ENCODE measurements at regions not wholly inside any gene's neighbourhood (a gene's known extent, or its start where the extent isn't known, plus 50 kb on each side); places are given as distances from the start of the nearest gene placed in this dataset.

GRCh38 chr3:83033133-83033532, 1271.7 kb upstream of the GBE1 start:
- Mint-ChIP-seq H3K36me3 (ENCODE audit: low read depth) (no peaks in the 10 kb centered on the region), H3K9me3 (no peaks in the 10 kb centered on the region), H3K27ac (no peak overlapping the region), H3K27me3 (no peaks in the 10 kb centered on the region), H3K4me1 (ENCODE audit: low read depth) (no peaks in the 10 kb centered on the region), H3K4me3 (no peak overlapping the region)

DNA sequence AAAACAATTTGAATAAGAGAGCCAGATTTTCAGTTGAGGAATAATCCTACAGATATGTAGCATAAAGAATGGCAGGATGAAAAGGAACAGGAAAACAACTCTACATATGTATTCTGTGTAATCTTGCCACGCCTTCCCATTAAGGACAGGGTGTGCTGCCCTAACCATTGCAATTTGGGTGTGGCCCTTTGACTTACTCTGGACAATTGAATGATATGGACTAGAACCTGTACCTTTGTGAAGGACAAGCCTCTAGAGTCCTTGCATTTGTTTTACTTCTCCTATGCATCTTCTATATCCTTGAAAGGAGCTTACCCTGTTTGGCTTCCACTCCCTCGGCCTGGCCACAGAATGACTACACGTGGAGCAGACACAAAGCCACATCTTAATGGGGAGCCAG, 1261.6 kb upstream of the GBE1 start:
- H3K4me1 Mint-ChIP-seq (ENCODE audit: low read depth): no peaks in the 10 kb centered on the region

DNA sequence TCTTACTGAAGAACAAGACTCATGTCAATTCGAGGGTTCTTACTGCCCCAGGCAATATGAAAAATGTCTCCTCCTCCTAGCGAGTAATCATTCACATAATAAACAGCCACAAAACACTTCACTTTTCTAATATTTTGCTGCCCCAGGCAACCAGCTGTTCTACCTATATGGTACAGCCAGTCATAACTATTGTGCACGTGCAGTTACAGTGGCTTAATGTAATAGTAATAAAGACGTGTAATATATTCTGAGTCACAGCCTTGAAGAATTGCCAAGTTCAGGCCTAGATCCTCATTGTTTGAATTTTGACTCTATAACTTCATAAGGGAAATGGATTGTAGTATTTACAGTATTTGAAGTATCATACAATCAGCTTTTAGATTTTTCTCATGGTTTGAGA, 1250.0 kb upstream of the GBE1 start:
- Mint-ChIP-seq H3K4me3 (no peak overlapping the region), H3K36me3 (ENCODE audit: low read depth) (no peaks in the 10 kb centered on the region)

More for the DNA sequence above, 1261.6 kb upstream of the GBE1 start:
- no peaks in the 10 kb centered on the region for H3K36me3 Mint-ChIP-seq (ENCODE audit: low read depth)
- peaks cover 6% of the 10 kb centered on the region for H3K9me3 Mint-ChIP-seq
- no peaks in the 10 kb centered on the region for H3K27me3 Mint-ChIP-seq
- H3K27ac Mint-ChIP-seq: no peak overlapping the region
- H3K4me3 Mint-ChIP-seq: no peak overlapping the region

DNA sequence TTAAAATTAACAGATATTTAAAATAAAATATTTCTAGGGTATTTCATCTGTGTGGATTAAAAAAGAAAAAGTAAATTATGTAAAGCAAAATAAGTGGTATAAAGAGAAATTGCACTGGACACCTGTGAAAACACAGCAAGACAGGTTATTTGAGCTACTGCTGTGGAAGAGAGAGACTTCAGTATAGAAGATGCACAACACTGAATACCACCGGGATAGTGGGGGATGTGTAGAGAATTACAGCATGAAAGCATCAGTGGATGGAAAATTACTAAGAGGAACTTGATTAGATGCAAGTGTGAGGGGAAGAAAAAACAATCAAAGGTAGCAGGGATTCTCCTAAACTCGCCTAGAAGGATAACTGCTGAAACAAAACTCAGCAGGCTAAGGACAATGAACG, 1242.5 kb upstream of the GBE1 start:
- no peaks in the 10 kb centered on the region for H3K27me3 Mint-ChIP-seq
- H3K4me1 Mint-ChIP-seq (ENCODE audit: low read depth): no peaks in the 10 kb centered on the region

More for the DNA sequence above, 1250.0 kb upstream of the GBE1 start:
- H3K4me1 Mint-ChIP-seq (ENCODE audit: low read depth): no peaks in the 10 kb centered on the region
- H3K9me3 Mint-ChIP-seq: peaks cover 4% of the 10 kb centered on the region
- no peak overlapping the region for H3K27ac Mint-ChIP-seq
- no peaks in the 10 kb centered on the region for H3K27me3 Mint-ChIP-seq

DNA sequence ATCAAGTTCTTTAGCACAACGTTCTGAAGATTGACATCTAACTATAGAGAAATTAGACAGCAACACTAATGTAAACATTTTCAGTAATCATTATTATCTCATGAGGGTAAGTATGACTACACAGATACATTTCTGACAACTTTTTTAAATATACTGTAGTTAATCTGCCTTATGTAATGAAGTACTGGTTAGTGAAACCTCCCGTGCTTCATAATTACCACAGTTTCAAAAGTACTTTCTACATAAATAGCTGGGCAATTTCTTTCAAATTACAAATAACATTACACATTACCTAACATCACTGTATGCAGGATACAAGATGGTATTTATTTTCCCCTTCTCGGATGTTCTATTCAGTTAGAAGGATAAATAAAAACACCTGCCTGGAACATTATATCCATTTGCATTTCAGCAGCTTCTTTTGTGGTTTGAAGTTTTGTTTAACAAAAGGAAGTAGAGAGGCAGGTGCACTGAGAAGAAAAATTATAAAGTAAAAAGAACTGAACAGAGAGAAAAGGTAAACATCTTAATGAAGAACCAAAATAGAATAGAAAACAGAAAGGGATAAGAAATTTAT, 1241.5 kb upstream of the GBE1 start:
- Mint-ChIP-seq H3K27ac (no peak overlapping the region), H3K27me3 (no peaks in the 10 kb centered on the region), H3K9me3 (peaks cover 4% of the 10 kb centered on the region), H3K4me1 (ENCODE audit: low read depth) (no peaks in the 10 kb centered on the region), H3K4me3 (no peak overlapping the region), H3K36me3 (ENCODE audit: low read depth) (no peaks in the 10 kb centered on the region)

More for the DNA sequence above, 1242.5 kb upstream of the GBE1 start:
- no peak overlapping the region for H3K4me3 Mint-ChIP-seq
- H3K9me3 Mint-ChIP-seq: peaks cover 4% of the 10 kb centered on the region
- no peaks in the 10 kb centered on the region for H3K36me3 Mint-ChIP-seq (ENCODE audit: low read depth)
- H3K27ac Mint-ChIP-seq: no peak overlapping the region

DNA sequence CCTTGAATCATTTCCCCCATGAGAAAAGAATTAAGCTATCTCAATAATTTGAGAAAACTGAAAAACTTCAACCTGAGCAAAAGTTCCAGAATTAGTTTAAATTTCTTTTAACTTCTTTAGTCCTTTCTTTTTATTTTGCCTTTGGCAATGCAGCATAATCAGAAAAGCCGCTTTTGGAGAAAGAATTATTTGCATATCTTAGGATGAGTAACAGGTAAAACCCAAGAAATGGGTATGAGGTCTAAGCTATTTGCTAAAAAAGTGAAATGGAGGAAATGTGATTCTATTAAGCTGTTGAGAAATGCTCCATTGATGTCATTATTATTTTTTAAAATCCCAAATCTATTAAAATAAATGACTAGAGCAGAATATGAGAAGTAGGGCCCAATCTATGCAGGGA, 1238.3 kb upstream of the GBE1 start:
- Mint-ChIP-seq H3K36me3 (ENCODE audit: low read depth) (no peaks in the 10 kb centered on the region), H3K27me3 (no peaks in the 10 kb centered on the region), H3K4me1 (ENCODE audit: low read depth) (no peaks in the 10 kb centered on the region), H3K4me3 (no peak overlapping the region), H3K27ac (no peak overlapping the region), H3K9me3 (peaks cover 7% of the 10 kb centered on the region)

DNA sequence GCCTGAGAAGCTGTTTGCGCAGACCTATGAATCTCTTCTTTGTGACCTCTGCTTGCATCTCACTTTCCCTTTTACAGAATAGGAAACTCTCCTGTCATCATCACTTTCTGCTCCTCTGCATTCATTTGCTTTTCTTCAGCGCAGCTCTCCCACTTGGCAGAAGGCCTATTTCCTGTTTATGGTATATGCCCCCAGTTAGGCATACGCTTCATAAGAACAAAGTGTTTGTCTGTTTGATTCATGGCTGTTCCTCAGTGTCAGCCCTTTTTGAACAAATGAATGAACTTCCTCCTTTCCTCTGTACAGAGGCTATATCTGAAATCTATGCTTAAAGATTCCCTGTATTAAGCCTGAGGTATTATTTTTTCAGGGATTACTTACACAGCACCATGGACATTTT, 1216.9 kb upstream of the GBE1 start:
- no peaks in the 10 kb centered on the region for H3K4me1 Mint-ChIP-seq (ENCODE audit: low read depth)
- no peak overlapping the region for H3K4me3 Mint-ChIP-seq
- H3K36me3 Mint-ChIP-seq (ENCODE audit: low read depth): no peaks in the 10 kb centered on the region
- no peaks in the 10 kb centered on the region for H3K27me3 Mint-ChIP-seq
- H3K9me3 Mint-ChIP-seq: peaks cover 23% of the 10 kb centered on the region
- no peak overlapping the region for H3K27ac Mint-ChIP-seq

GRCh38 chr3:82977871-82978270, 1216.4 kb upstream of the GBE1 start:
- Mint-ChIP-seq H3K9me3 (peaks cover 18% of the 10 kb centered on the region), H3K27me3 (no peaks in the 10 kb centered on the region), H3K36me3 (ENCODE audit: low read depth) (no peaks in the 10 kb centered on the region), H3K27ac (no peak overlapping the region), H3K4me1 (ENCODE audit: low read depth) (no peaks in the 10 kb centered on the region), H3K4me3 (no peak overlapping the region)

GRCh38 chr3:82973791-82974190, 1212.3 kb upstream of the GBE1 start:
- Mint-ChIP-seq H3K9me3 (peaks cover 20% of the 10 kb centered on the region), H3K4me3 (no peak overlapping the region), H3K27ac (no peak overlapping the region), H3K4me1 (ENCODE audit: low read depth) (no peaks in the 10 kb centered on the region), H3K27me3 (no peaks in the 10 kb centered on the region), H3K36me3 (ENCODE audit: low read depth) (no peaks in the 10 kb centered on the region)

GRCh38 chr3:82960379-82960778, 1198.9 kb upstream of the GBE1 start:
- H3K4me1 Mint-ChIP-seq (ENCODE audit: low read depth): no peaks in the 10 kb centered on the region
- H3K4me3 Mint-ChIP-seq: no peak overlapping the region
- H3K36me3 Mint-ChIP-seq (ENCODE audit: low read depth): no peaks in the 10 kb centered on the region
- no peak overlapping the region for H3K27ac Mint-ChIP-seq
- peaks cover 4% of the 10 kb centered on the region for H3K9me3 Mint-ChIP-seq
- H3K27me3 Mint-ChIP-seq: no peaks in the 10 kb centered on the region

DNA sequence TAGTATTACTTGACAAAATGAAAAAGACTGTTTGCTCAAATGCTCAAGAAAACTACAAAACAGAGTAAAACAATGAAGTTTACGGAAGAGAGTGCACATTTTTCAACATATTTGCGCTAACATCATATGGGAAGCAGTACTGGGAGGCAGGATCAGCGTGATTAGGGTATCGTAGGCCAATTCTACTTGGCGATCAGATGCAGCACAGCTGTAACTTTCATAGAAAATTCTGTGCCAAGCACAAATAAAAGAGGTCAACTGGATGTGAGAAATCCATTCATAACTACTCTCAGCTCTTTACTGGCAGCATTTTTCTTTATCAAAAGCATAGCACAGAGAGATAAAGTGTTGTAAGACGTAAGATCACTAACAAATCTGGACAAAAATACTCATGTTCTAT, 1196.3 kb upstream of the GBE1 start:
- Mint-ChIP-seq H3K36me3 (ENCODE audit: low read depth) (no peaks in the 10 kb centered on the region), H3K27me3 (no peaks in the 10 kb centered on the region), H3K4me3 (no peak overlapping the region), H3K27ac (no peak overlapping the region), H3K9me3 (peaks cover 9% of the 10 kb centered on the region), H3K4me1 (ENCODE audit: low read depth) (no peaks in the 10 kb centered on the region)

- Mint-ChIP-seq H3K27me3 (no peaks in the 10 kb centered on the region), H3K27ac (no peak overlapping the region), H3K9me3 (peaks cover 9% of the 10 kb centered on the region), H3K36me3 (ENCODE audit: low read depth) (no peaks in the 10 kb centered on the region), H3K4me3 (no peak overlapping the region), H3K4me1 (ENCODE audit: low read depth) (no peaks in the 10 kb centered on the region)
Measured at GRCh38 chr3:82957079-82957478, 1195.6 kb upstream of the GBE1 start.

- Mint-ChIP-seq H3K27me3 (no peaks in the 10 kb centered on the region), H3K9me3 (peaks cover 9% of the 10 kb centered on the region), H3K27ac (no peak overlapping the region), H3K36me3 (ENCODE audit: low read depth) (no peaks in the 10 kb centered on the region), H3K4me3 (no peak overlapping the region), H3K4me1 (ENCODE audit: low read depth) (no peaks in the 10 kb centered on the region)
Measured at GRCh38 chr3:82954486-82954885, 1193.0 kb upstream of the GBE1 start.

DNA sequence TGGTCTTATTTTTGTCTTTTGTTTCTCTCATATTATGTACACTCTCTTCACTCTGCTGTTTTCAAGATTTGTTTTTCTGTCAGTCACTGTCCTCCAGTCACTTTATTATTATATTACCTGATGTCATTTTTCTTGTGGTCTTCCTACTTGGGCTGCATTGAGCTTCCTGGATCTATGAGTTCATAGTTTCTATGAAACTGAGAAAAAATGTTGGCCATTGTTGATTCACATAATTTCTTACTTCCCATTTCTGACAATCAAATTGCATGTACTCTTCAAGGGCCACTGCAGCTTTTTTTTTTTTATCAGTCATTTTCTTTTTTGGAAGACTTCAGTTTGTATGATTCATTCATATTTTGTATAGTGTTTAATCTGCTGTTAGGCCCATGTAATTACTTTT, 1180.6 kb upstream of the GBE1 start:
- H3K9me3 Mint-ChIP-seq: peaks cover 24% of the 10 kb centered on the region
- no peaks in the 10 kb centered on the region for H3K27me3 Mint-ChIP-seq
- no peaks in the 10 kb centered on the region for H3K36me3 Mint-ChIP-seq (ENCODE audit: low read depth)
- H3K4me1 Mint-ChIP-seq (ENCODE audit: low read depth): no peaks in the 10 kb centered on the region
- H3K4me3 Mint-ChIP-seq: no peak overlapping the region
- no peak overlapping the region for H3K27ac Mint-ChIP-seq

DNA sequence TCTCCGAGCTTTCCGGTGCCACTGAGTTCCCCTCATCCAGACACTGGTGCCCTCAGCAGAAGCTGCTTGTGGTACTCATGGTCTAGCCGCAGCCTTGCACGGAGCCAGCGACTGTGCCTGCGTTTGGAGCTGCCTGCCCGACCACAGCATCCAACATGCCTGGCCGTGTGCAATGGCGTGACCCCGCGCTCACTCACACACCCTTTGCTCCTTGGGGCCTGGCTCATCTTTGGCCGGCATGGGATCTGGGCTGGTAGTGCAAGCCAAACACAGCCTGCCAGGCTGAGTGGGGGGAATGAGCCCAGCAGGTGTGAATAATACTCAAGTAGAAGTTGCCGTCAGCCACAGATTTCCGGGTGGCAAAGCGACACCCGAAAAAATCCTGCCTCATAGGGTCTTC, 1178.7 kb upstream of the GBE1 start:
- no peaks in the 10 kb centered on the region for H3K27me3 Mint-ChIP-seq
- H3K36me3 Mint-ChIP-seq (ENCODE audit: low read depth): no peaks in the 10 kb centered on the region
- H3K9me3 Mint-ChIP-seq: peaks cover 28% of the 10 kb centered on the region
- H3K4me1 Mint-ChIP-seq (ENCODE audit: low read depth): no peaks in the 10 kb centered on the region
- no peak overlapping the region for H3K4me3 Mint-ChIP-seq
- H3K27ac Mint-ChIP-seq: no peak overlapping the region

- Mint-ChIP-seq H3K27me3 (no peaks in the 10 kb centered on the region), H3K27ac (no peak overlapping the region), H3K4me1 (ENCODE audit: low read depth) (no peaks in the 10 kb centered on the region), H3K9me3 (peaks cover 25% of the 10 kb centered on the region), H3K4me3 (no peak overlapping the region), H3K36me3 (ENCODE audit: low read depth) (no peaks in the 10 kb centered on the region)
Measured at GRCh38 chr3:82939491-82940097, 1178.1 kb upstream of the GBE1 start.

Measured in stimulated activated naive CD8-positive, alpha-beta T cell treated with anti-CD3 and anti-CD28 coated beads, Interleukin-15, Interleukin-2, amounts not matched to agents 100 ng/mL and 50 ng/mL, for 24 hours (primary cell).